ENCODE measurements at regions not wholly inside any gene's neighbourhood (a gene's known extent, or its start where the extent isn't known, plus 50 kb on each side); places are given as distances from the start of the nearest gene placed in this dataset.

DNA sequence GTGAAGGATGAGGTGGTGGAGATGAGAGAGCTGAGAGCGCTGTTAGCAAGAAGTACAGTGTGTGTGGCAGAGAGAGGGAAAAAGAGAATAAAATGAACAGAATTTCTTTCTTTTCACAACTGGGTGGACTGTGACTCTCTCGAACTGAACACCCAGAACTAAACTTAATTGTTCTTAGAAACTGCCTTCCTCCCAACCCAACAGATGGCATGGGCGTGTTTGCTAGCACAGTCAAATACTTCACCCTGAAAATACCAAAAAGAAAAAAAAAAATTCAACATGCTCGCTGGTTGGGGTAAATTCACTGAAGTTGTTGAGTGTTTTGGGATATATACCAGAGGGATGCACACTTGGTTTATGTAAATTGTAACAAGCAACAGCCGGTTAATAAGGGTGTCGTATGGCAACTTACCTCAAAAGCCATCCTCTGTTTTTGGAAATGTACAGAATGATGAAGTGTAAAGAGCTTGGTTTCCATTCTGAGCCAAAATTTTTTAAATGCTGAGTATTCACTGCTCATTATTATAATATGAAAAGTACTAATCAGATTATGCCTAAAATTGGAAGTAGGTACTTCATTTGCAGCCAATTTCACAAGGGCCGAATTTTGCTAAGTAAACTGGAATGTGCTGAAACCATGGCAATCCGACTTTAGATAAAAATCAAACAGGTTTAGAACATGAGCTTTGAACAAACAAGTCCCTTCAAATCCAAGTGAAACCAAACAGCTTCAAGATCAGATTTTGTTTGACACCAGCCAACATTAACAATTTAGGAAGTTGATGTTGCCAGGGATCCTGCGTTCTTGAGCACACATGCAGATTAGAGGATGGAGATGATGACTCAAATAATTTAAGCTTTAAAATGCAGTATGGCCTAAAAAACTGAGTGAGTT lies 115.8 kb downstream of the ZIC5 start:
- H3K9me3 Mint-ChIP-seq: peaks cover 0 to 2% (median 0%) of the 10 kb centered on the region in 7 donors
- Histone ChIP-seq H3K27me3 (ENCODE audit: control insufficient read depth in 2 of 2, insufficient read depth in 2 of 2, low read length in 2 of 2) (no peaks in the 10 kb centered on the region), H3K27ac (ENCODE audit: low read depth in 1 of 2, low read length in 2 of 2) (no peak overlapping the region), H3K4me2 (replicated peaks; ENCODE audit: extremely low read depth, low read length, poor library complexity, severe bottlenecking) (no peak overlapping the region), H3K9ac (ENCODE audit: insufficient read depth, low read length, poor library complexity, severe bottlenecking) (no peak overlapping the region), H3K79me2 (ENCODE audit: insufficient read depth, low read length) (no peaks in the 10 kb centered on the region), H2AFZ (ENCODE audit: insufficient read depth, low read depth, low read length, poor library complexity, severe bottlenecking) (no peak overlapping the region), H3K9me3 (replicated peaks in 1 of 2; ENCODE audit: control insufficient read depth in 1 of 2, insufficient read depth in 1 of 2, low read length in 2 of 2) (no peaks in the 10 kb centered on the region), H3K36me3 (replicated peaks in 1 of 2; ENCODE audit: control insufficient read depth in 1 of 2, insufficient read depth in 2 of 2, low read length in 2 of 2) (no peaks in the 10 kb centered on the region), H3K4me3 (replicated peaks in 1 of 3; ENCODE audit: low read depth in 2 of 3, low read length in 3 of 3) (no peak overlapping the region), H4K20me1 (ENCODE audit: insufficient read depth, low read length) (no peaks in the 10 kb centered on the region), H3K4me1 (ENCODE audit: control insufficient read depth in 1 of 2, insufficient read depth in 2 of 2, low read length in 2 of 2) (no peaks in the 10 kb centered on the region)
- no peaks in the 10 kb centered on the region for H3K4me1 Mint-ChIP-seq
- intact Hi-C loops (cut with micrococcal nuclease): no loop called here
- no peak for DNase-seq
- no peaks in the 10 kb centered on the region for H3K27me3 Mint-ChIP-seq (ENCODE audit: low read depth in 3 of 3)
- TF ChIP-seq, protein P1, sequence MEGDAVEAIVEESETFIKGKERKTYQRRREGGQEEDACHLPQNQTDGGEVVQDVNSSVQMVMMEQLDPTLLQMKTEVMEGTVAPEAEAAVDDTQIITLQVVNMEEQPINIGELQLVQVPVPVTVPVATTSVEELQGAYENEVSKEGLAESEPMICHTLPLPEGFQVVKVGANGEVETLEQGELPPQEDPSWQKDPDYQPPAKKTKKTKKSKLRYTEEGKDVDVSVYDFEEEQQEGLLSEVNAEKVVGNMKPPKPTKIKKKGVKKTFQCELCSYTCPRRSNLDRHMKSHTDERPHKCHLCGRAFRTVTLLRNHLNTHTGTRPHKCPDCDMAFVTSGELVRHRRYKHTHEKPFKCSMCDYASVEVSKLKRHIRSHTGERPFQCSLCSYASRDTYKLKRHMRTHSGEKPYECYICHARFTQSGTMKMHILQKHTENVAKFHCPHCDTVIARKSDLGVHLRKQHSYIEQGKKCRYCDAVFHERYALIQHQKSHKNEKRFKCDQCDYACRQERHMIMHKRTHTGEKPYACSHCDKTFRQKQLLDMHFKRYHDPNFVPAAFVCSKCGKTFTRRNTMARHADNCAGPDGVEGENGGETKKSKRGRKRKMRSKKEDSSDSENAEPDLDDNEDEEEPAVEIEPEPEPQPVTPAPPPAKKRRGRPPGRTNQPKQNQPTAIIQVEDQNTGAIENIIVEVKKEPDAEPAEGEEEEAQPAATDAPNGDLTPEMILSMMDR (IDR thresholded peaks at IDR 0.05): no peak
- no peak overlapping the region for H3K27ac Mint-ChIP-seq
- WGBS (ENCODE audit: insufficient coverage): no CpG with 5 or more reads among the region's 9 CpGs
- H3K4me3 Mint-ChIP-seq: no peak overlapping the region
- H3K36me3 Mint-ChIP-seq: no peaks in the 10 kb centered on the region

DNA sequence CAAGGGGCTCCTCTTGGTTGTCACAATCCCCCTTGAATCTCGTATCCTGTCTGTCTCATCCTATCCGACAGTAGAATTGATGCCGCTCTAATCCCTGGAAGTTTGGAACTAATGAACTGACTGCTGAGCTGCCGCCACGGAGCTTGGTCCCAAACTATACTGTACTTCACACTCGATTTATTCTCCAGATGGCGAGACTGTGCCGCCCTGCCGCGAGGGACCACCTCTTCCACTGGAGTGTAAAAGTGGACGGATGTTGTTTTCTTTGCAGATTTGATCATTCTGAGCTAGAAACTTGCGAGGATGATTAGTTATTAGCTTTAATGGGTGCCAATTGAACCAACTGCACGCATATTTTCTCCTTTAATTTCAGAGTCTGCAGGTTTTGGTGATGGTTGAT lies 117.2 kb downstream of the ZIC5 start:
- Histone ChIP-seq H3K79me2 (ENCODE audit: insufficient read depth, low read length) (no peaks in the 10 kb centered on the region), H3K27ac (ENCODE audit: low read depth in 1 of 2, low read length in 2 of 2) (no peak overlapping the region), H3K27me3 (ENCODE audit: control insufficient read depth in 2 of 2, insufficient read depth in 2 of 2, low read length in 2 of 2) (no peaks in the 10 kb centered on the region), H4K20me1 (ENCODE audit: insufficient read depth, low read length) (no peaks in the 10 kb centered on the region), H3K4me1 (ENCODE audit: control insufficient read depth in 1 of 2, insufficient read depth in 2 of 2, low read length in 2 of 2) (no peaks in the 10 kb centered on the region), H3K4me3 (replicated peaks in 1 of 3; ENCODE audit: low read depth in 2 of 3, low read length in 3 of 3) (no peak overlapping the region), H3K9ac (ENCODE audit: insufficient read depth, low read length, poor library complexity, severe bottlenecking) (no peak overlapping the region), H2AFZ (ENCODE audit: insufficient read depth, low read depth, low read length, poor library complexity, severe bottlenecking) (no peak overlapping the region), H3K36me3 (replicated peaks in 1 of 2; ENCODE audit: control insufficient read depth in 1 of 2, insufficient read depth in 2 of 2, low read length in 2 of 2) (no peaks in the 10 kb centered on the region), H3K4me2 (replicated peaks; ENCODE audit: extremely low read depth, low read length, poor library complexity, severe bottlenecking) (no peak overlapping the region), H3K9me3 (replicated peaks in 1 of 2; ENCODE audit: control insufficient read depth in 1 of 2, insufficient read depth in 1 of 2, low read length in 2 of 2) (no peaks in the 10 kb centered on the region)
- TF ChIP-seq, protein P1 (IDR thresholded peaks at IDR 0.05): no peak
- WGBS (ENCODE audit: insufficient coverage): 100% methylated on average over 4 of the region's 13 CpGs
- DNase-seq: no peak
- no peaks in the 10 kb centered on the region for H3K4me1 Mint-ChIP-seq
- no peak overlapping the region for H3K27ac Mint-ChIP-seq
- peaks cover 0 to 2% (median 0%) of the 10 kb centered on the region in 7 donors for H3K9me3 Mint-ChIP-seq
- H3K27me3 Mint-ChIP-seq (ENCODE audit: low read depth in 3 of 3): no peaks in the 10 kb centered on the region
- no peak overlapping the region for H3K4me3 Mint-ChIP-seq
- intact Hi-C loops (cut with micrococcal nuclease): no loop called here
- no peaks in the 10 kb centered on the region for H3K36me3 Mint-ChIP-seq
